K562 (cell line): ENCODE measurements at regions not wholly inside any gene's neighbourhood (a gene's known extent, or its start where the extent isn't known, plus 50 kb on each side); places are given as distances from the start of the nearest gene placed in this dataset.

Source experiments
- ELF4 ChIP-seq: fragments of 450-650 bp; formaldehyde crosslinking; IDR thresholded peaks from 2 replicates; pipeline ENCODE4 v1.4.0; 2022; ENCODE audit warnings: missing genetic modification characterization
- SMAD2 ChIP-seq: fragments of 150-350 bp; IDR thresholded peaks from 2 replicates; pipeline ENCODE4 v1.6.1; 2014; ENCODE audit warnings: low read depth, mild to moderate bottlenecking, low read length

- TF ChIP-seq SMAD2 (no peak), ELF4 (CRISPR knock-in tag) (no peak)
Observed at GRCh38 chr17:68748381-68748780, 147.2 kb upstream of the FAM20A start.
